ENCODE measurements at regions not wholly inside any gene's neighbourhood (a gene's known extent, or its start where the extent isn't known, plus 50 kb on each side); places are given as distances from the start of the nearest gene placed in this dataset.

DNA sequence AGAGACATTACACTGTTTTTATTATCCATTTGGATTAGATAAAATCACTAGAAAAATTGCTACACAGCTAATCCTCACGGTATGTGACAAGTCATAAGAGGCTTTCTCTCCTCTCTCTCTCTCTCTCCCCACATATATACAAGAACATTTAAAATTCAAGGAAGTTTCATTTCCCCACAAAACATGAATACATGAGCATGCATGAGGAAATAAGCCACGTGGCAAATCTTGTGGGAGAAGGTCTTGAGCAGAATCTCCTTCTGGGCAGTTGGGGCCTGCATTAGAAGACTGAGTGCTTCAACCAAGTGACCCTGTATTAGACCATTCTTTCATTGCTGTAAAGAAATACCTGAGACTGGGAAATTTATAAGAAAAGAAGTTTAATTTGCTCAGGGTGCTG lies 1313.1 kb downstream of the MRPL39 start:
- TF ChIP-seq GATA2 (IDR thresholded peaks at IDR 0.05; ENCODE audit: low read depth, low read length) (no peak), GATA3 (IDR thresholded peaks at IDR 0.05; ENCODE audit: low read depth, low read length) (no peak)

DNA sequence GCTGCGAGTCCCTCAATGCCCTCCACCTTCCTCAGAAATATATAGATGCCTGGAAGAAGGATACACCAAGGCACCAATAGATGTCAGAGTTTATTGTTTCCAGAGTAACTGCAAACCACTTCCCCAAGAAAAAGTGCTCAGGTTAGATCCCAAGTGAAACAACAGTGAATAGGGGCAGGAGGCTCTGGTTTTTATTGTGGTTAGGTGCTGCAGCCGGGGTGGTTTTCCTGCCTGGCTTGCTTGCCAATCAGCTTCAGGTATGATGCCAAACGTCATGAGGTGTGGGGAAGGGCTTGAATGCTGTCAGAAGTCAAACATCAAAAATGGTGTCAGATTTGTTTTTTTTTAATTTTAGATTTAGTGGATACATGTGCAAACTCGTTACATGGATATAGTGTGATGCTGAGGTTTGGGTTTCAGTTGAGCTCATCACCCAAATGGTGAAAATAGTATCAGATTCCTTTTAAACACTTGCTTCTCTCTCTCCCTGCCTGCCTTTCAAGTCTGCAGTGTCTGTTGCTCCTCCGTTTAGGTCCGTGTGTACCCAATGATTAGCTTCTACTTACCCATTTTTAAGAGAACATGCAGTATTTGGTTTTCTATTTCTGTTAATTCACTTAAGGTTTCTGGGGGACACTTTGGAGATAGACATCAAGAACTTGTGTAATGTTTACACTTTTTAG lies 1317.0 kb downstream of the MRPL39 start:
- no peak for TF ChIP-seq GATA2 (IDR thresholded peaks at IDR 0.05; ENCODE audit: low read depth, low read length)

DNA sequence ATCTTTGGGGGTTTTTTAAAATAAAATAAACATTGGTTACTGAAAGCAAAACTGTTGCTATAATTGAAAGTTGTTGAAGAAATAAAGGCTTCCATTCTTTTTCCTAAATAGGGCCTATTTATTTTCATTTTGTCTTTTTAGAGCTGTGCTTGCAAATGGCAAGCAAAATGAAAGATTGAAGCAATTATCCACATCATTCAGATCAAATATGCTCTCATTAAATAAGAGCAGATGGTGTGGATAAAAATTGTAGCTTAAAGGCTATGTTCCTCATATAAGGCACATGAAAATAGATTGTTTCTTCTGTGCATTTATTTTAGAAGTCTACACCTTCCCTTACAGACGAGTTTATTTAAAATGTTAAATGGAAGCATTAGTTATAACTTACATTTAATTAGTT lies 1317.7 kb downstream of the MRPL39 start:
- no peak for TF ChIP-seq GATA3 (IDR thresholded peaks at IDR 0.05; ENCODE audit: low read depth, low read length)
- TF ChIP-seq GATA2 (IDR thresholded peaks at IDR 0.05; ENCODE audit: low read depth, low read length): no peak

DNA sequence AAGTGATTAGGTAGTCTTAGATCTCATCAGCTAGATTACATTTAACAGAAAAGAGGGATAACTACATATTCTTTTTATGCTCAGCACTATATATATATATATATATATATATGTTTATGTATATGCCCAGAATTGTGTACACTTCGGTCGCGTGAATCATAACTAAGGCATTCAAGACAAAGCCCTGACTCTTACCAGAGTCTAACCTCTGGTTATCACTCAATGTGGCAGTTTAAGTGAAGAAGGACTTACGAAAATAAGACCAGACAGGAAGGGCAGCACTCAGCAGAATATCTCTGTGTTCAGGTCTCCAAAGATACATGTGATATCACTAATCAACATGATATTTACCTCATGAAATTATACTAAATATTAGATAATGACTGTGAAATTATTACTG lies 1326.7 kb downstream of the MRPL39 start:
- TF ChIP-seq GATA2 (IDR thresholded peaks at IDR 0.05; ENCODE audit: low read depth, low read length): no peak
- no peak for TF ChIP-seq GATA3 (IDR thresholded peaks at IDR 0.05; ENCODE audit: low read depth, low read length)

DNA sequence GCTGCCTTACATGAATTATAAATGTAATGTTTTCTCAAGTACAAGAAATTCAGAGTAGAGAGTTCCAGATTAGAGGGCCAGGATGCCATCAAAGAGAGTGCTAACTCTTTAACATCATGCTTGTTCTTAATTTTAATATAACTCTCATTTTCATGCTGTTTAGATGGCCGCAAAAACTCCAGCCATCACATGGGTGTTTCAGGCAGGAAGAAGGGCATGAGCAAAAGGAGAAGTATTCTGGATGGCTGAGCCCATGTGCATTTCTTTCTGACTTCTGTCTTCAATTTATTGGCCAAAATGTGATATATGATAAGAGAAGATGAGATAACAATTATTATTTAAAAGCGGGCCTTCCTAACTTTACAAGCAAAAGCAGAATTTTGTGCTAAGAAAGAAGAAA lies 1328.6 kb downstream of the MRPL39 start:
- TF ChIP-seq GATA3 (IDR thresholded peaks at IDR 0.05; ENCODE audit: low read depth, low read length): no peak

DNA sequence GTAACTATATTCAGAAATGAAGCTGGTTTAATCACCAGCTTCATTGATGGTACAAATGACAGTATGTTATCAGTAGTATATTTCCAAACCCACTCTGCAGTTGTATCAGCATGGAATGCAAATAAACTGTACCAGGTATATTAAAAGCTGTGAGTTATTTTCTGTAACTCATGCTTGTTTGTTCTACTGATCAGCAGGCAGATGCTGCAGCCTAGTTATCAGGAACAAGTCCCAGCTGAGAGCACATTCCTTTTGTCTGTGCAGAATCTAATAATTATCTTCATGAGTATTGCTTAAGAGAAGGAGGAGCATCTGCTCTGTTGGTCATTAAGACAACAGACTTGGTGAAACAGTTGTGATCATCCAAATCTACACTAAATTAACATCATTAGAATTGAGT lies 1331.1 kb downstream of the MRPL39 start:
- TF ChIP-seq GATA2 (IDR thresholded peaks at IDR 0.05; ENCODE audit: low read depth, low read length) (no peak), GATA3 (IDR thresholded peaks at IDR 0.05; ENCODE audit: low read depth, low read length) (no peak)

DNA sequence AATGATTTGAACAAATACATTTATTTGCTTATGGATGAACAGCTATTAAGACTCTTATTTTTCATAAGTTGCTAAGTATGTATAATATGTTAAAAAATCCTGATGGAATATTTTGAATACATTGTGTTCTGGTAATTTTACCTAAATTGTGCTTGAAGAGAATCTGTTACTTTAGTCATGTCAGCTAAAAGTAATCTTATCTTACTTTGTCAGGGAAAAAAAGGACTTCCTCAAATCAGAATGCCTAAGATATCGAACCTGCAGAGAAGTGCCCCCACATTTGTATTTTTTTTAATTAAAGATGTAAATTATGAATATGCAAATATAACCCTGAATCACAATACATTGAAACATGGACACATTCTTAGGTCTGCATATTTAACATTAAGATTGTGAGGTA lies 1331.7 kb downstream of the MRPL39 start:
- TF ChIP-seq GATA2 (IDR thresholded peaks at IDR 0.05; ENCODE audit: low read depth, low read length): no peak
- TF ChIP-seq GATA3 (IDR thresholded peaks at IDR 0.05; ENCODE audit: low read depth, low read length): no peak

DNA sequence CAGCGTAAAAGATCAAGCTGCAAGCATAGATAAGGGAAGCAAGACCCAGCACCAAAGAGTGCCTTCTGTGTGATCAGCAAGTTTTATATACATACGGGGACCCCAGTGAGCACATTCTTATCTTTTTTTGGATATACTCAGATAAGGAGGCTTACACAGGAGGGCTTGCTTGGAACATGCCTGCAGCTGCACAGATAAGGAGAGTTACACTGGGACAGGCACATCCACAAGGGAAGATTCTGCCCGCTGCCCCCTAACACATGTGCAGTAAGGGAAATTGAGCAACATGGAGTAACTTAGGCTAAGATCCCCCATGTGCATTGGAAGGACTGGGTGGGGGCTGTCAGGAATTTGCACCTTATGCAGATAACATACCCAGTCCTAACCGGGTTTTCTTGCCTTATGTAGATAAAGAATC lies 1334.8 kb downstream of the MRPL39 start:
- TF ChIP-seq GATA3 (IDR thresholded peaks at IDR 0.05; ENCODE audit: low read depth, low read length): no peak
- peak; percentile 49; the same call in 1 of the 2 replicates for TF ChIP-seq GATA2 (IDR thresholded peaks at IDR 0.05; ENCODE audit: low read depth, low read length)

DNA sequence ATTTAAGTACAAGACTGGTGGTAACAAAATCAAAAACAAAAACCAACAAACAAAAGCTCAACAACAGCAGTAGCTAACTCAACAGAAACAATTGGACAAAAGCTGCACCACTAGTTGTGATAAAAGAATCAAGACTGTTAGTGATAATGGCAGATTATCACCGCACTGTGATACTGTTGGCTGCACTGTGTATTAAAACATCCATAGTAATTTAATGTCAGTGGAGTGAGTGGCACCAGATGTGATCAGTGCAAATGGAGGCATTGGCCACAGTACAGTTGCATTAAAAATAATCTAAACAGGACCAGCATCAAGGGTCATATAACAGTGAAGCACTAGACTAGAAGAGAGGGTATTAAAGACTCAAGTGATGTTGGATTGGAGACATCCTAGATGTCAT lies 1341.3 kb downstream of the MRPL39 start:
- no peak; the same call in 1 of the 2 replicates for TF ChIP-seq GATA2 (IDR thresholded peaks at IDR 0.05; ENCODE audit: low read depth, low read length)
- TF ChIP-seq GATA3 (IDR thresholded peaks at IDR 0.05; ENCODE audit: low read depth, low read length): no peak

DNA sequence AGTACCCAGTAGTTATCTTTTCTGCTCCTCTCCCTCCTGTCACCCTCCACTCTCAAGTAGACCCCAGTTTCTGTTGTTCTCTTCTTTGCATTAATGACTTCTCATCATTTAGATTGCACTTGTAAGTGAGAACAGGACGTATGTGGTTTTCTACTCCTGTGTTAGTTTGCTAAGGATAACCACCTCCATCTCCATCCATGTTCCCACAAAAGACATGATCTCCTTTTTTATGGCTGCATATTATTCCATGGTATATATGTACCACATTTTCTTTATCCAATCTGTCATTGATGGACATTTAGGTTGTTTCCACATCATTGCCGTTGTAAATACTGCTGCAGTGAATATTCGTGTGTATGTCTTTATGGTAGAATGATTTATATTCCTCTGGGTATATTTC lies 1346.5 kb downstream of the MRPL39 start:
- TF ChIP-seq GATA3 (IDR thresholded peaks at IDR 0.05; ENCODE audit: low read depth, low read length) (no peak), GATA2 (IDR thresholded peaks at IDR 0.05; ENCODE audit: low read depth, low read length) (no peak)

DNA sequence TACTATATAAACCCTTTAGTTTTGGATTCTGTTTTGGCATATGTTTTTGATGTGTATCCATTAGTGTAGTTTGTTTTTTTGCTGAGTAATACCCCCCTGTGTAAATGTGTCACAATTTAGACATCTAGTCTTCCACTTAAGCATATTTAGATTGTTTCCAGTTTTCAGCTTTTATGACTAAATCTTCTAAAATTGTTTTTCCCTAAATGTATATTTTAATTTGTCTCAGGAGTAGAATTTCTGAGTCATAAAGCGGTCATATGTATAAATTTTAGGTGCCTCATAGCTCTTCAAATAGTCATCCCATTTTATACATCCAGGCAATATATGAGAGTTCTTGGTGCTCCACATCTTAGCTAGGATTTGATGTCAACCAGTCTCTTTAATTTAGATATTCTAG lies 1348.0 kb downstream of the MRPL39 start:
- no peak for TF ChIP-seq GATA2 (IDR thresholded peaks at IDR 0.05; ENCODE audit: low read depth, low read length)
- no peak for TF ChIP-seq GATA3 (IDR thresholded peaks at IDR 0.05; ENCODE audit: low read depth, low read length)

DNA sequence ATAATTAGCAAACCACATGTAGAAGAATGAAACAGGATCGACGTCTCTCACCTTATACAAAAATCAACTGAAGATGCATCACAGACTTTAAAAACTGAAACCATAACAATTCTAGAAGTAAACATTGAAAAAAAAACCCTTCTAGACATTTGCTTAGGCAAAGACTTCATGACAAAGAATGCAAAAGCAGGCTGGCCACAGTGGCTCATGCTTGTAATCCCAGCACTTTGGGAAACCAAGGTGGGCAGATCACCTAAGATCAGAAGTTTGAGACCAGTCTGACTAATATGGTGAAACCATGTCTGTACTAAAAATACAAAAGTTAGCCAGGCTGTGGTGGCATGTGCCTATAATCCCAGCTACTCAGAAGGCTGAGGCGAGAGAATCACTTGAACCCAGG lies 1351.7 kb downstream of the MRPL39 start:
- TF ChIP-seq GATA3 (IDR thresholded peaks at IDR 0.05; ENCODE audit: low read depth, low read length): no peak
- TF ChIP-seq GATA2 (IDR thresholded peaks at IDR 0.05; ENCODE audit: low read depth, low read length): no peak

DNA sequence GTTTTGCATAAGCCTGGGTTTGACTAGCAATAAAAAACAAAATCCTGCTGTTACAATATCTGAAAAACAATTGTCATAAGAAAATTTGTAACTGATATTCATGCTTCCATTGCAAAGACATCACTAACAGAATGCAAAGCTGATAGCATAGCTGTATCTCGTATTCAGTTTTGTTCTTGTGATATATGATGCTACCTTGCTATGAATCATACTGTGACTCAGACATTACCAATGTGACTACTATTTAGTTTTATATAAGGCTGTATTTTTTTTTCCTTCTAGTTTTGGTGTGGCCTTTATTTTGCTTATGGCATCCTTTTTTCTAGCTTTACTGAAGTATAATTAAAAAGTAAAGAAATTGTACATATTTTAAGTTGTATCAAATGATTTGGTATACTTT lies 1381.8 kb downstream of the MRPL39 start:
- TF ChIP-seq GATA2 (IDR thresholded peaks at IDR 0.05; ENCODE audit: low read depth, low read length) (no peak), GATA3 (IDR thresholded peaks at IDR 0.05; ENCODE audit: low read depth, low read length) (no peak)

DNA sequence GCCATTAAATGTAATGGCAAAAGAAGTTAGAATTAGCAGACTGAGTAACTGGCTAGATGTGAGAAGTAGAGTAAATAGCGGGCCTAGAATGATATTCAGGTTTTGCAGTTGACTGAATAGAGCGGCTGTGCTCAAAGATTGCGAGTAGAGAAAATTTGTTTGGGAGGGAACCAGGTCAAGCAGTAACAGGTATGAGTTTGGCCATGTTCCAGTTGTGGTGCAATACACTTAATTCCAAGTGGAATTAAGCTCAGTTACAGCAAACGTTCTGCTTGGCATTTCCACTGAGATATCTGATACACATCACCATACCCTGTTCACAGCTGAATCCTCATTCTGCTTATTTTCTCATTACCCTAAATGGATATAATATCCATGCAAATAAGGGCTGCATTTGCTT lies 1382.9 kb downstream of the MRPL39 start:
- no peak for TF ChIP-seq GATA2 (IDR thresholded peaks at IDR 0.05; ENCODE audit: low read depth, low read length)
- no peak for TF ChIP-seq GATA3 (IDR thresholded peaks at IDR 0.05; ENCODE audit: low read depth, low read length)

DNA sequence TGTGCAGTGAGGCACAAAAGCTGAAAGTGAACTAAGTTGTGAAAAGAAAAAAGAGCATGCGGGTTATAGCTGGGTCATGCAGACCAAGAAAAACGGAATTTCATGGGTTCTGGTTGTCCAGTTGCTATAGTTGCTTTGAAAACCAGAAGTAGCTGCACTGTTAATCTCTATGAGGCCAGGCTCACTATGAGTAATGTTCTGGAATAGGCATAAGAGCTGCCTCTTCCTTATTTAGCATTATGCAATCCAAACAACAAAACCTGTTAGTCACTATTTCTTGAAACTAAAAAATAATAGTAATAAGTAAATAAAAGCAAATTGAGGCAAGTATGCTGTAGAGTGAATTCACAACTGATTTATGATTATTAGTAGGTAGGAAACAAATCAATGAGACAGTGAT lies 1383.7 kb downstream of the MRPL39 start:
- TF ChIP-seq GATA3 (IDR thresholded peaks at IDR 0.05; ENCODE audit: low read depth, low read length) (no peak), GATA2 (IDR thresholded peaks at IDR 0.05; ENCODE audit: low read depth, low read length) (no peak)

DNA sequence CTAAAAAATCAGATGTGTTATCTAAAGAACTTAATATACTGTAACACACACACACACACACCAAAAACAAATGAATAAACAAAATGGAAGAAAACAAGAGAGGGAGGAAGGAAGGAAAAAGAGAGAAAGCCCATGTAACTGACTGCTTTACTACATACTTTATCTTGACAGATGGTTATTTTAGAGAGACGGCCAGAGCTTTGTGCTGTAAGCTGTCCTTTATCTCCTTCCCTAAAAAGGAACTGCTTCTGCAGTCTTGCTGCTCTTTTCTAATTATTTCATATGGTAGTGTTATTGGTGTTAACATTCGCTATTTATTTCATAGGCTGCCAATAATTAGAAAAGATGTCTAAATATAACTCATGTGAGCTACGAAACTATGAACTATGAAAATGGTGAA lies 1384.6 kb downstream of the MRPL39 start:
- TF ChIP-seq GATA3 (IDR thresholded peaks at IDR 0.05; ENCODE audit: low read depth, low read length): no peak
- no peak for TF ChIP-seq GATA2 (IDR thresholded peaks at IDR 0.05; ENCODE audit: low read depth, low read length)
